BE2C (cell line): ENCODE measurements at regions not wholly inside any gene's neighbourhood (a gene's known extent, or its start where the extent isn't known, plus 50 kb on each side); places are given as distances from the start of the nearest gene placed in this dataset.

Experiments used
- DNase-seq: peaks from one replicate; pipeline ENCODE4 v3.0.0-alpha.2; 2020
- H3K27me3 ChIP-seq: fragments of 250-450 bp; sonication (Bioruptor Pico); 2 replicates; pipeline ENCODE4 v1.5.1; 2020; ENCODE audit warnings: mild to moderate bottlenecking
- H3K36me3 ChIP-seq: fragments of 250-450 bp; sonication (Bioruptor Pico); 2 replicates; pipeline ENCODE4 v1.5.1; 2020; ENCODE audit warnings: mild to moderate bottlenecking
- H3K4me1 ChIP-seq: fragments of 250-450 bp; sonication (Bioruptor Pico); 2 replicates; pipeline ENCODE4 v1.5.1; 2020
- H3K4me3 ChIP-seq: 2 replicates; pipeline ENCODE4 v1.5.1; 2011; ENCODE audit warnings: low read depth, low read length
- H3K9me3 ChIP-seq: fragments of 250-450 bp; sonication (Bioruptor Pico); 2 replicates; pipeline ENCODE4 v1.5.1; 2020
- CTCF ChIP-seq: IDR thresholded peaks from 2 replicates; pipeline ENCODE4 v1.5.1; 2012; ENCODE audit warnings: mild to moderate bottlenecking, low read depth, low read length

- H3K27me3 ChIP-seq = no peaks in the 10 kb centered on the region
- H3K4me3 ChIP-seq = no peak overlapping the region
- no peaks in the 10 kb centered on the region for H3K9me3 ChIP-seq
- peaks cover 6% of the 10 kb centered on the region for H3K4me1 ChIP-seq
- TF ChIP-seq CTCF = no peak
- DNase-seq = no peak
- H3K36me3 ChIP-seq = no peaks in the 10 kb centered on the region
These were observed 178.0 kb downstream of the ICOS start for GRCh38 chr2:204114295-204115136.

- TF ChIP-seq CTCF = no peak
- Histone ChIP-seq H3K9me3 (no peaks in the 10 kb centered on the region), H3K27me3 (no peaks in the 10 kb centered on the region), H3K36me3 (no peaks in the 10 kb centered on the region), H3K4me1 (no peaks in the 10 kb centered on the region; the same call in 1 of the 2 replicates), H3K4me3 (no peak overlapping the region)
- no peak for DNase-seq
These were observed 178.8 kb downstream of the ICOS start for GRCh38 chr2:204115137-204116056.

- no peaks in the 10 kb centered on the region for H3K27me3 ChIP-seq
- no peaks in the 10 kb centered on the region for H3K36me3 ChIP-seq
- DNase-seq = no peak
- H3K4me1 ChIP-seq = no peaks in the 10 kb centered on the region
- no peaks in the 10 kb centered on the region for H3K9me3 ChIP-seq
- TF ChIP-seq CTCF = no peak
- no peak overlapping the region for H3K4me3 ChIP-seq
These were observed 179.7 kb downstream of the ICOS start for GRCh38 chr2:204116159-204116792.

- H3K4me1 ChIP-seq = no peaks in the 10 kb centered on the region
- DNase-seq = no peak
- H3K27me3 ChIP-seq = no peaks in the 10 kb centered on the region
- H3K4me3 ChIP-seq = no peak overlapping the region
- no peaks in the 10 kb centered on the region for H3K9me3 ChIP-seq
- no peak for TF ChIP-seq CTCF
- no peaks in the 10 kb centered on the region for H3K36me3 ChIP-seq
These were observed 185.9 kb downstream of the ICOS start for GRCh38 chr2:204122425-204122824.

- no peaks in the 10 kb centered on the region for H3K9me3 ChIP-seq
- no peak for TF ChIP-seq CTCF
- no peaks in the 10 kb centered on the region for H3K27me3 ChIP-seq
- no peak for DNase-seq
- no peak overlapping the region for H3K4me3 ChIP-seq
- no peaks in the 10 kb centered on the region for H3K36me3 ChIP-seq
- H3K4me1 ChIP-seq = no peaks in the 10 kb centered on the region
These were observed 187.7 kb downstream of the ICOS start for GRCh38 chr2:204124140-204124750.
